HepG2 (cell line): ENCODE measurements at regions not wholly inside any gene's neighbourhood (a gene's known extent, or its start where the extent isn't known, plus 50 kb on each side); places are given as distances from the start of the nearest gene placed in this dataset.

Experiments
- ATAC-seq: fragments of 200-7000 bp; cut with Tn5 transposase; 3 replicates; pipeline ENCODE4 v1.9.1; 2020; ENCODE audit warnings: mild to moderate bottlenecking, moderate library complexity
- BruUV-seq: library from RNA; stranded (reverse); fragments of 400-500 nt; replicated peaks from 2 replicates; lab custom pipeline; 2021; lab: Mats Ljungman, UMichigan
- CTCF ChIA-PET: fragments of 300-600 bp; formaldehyde crosslinking; extraction: SDS; loops from one replicate; lab custom pipeline; 2021; ENCODE audit warnings: low total read pairs, inconsistent platforms, low intra/inter-chr PET ratio; lab: Yijun Ruan, JAX
- POLR2A ChIA-PET: fragments of 350-600 bp; sonication (Branson Sonifier 250); formaldehyde crosslinking; loops from one replicate; lab custom pipeline; 2020; ENCODE audit warnings: antibody characterized with exemption, inconsistent platforms; lab: Yijun Ruan, JAX
- DNase-seq: peaks from one replicate; pipeline ENCODE4 v3.0.0-alpha.2; 2015; ENCODE audit warnings: low spot score
- FAIRE-seq: peaks from 3 replicates; lab custom pipeline; 2011; peaks lifted over from hg19 to GRCh38; lab: Jason Lieb, UNC
- H2AFZ ChIP-seq: one replicate; pipeline ENCODE4 v1.6.1; 2011; ENCODE audit warnings: low read length, inconsistent platforms
- H3K27ac ChIP-seq: fragments of 300-600 bp; 3 replicates; pipeline ENCODE4 v1.8.0; 2011; ENCODE audit warnings: mixed run types, mild to moderate bottlenecking, mixed read lengths, low read length, inconsistent platforms; ENCODE audit not compliant: insufficient read depth; ENCODE audit errors: extremely low read length
- H3K27me3 ChIP-seq, 2 experiments: fragments of 200-600 bp in 1 of 2; 2 replicates in 1 of 2; 3 replicates in 1 of 2; pipeline versions ENCODE4 v1.6.0 to v1.8.0; 2011; ENCODE audit warnings: low read length in 2 of 2, mild to moderate bottlenecking in 2 of 2, moderate library complexity in 2 of 2, inconsistent platforms in 1 of 2; ENCODE audit not compliant: insufficient read depth in 2 of 2, control insufficient read depth in 1 of 2
- H3K36me3 ChIP-seq, 2 experiments: fragments of 200-600 bp in 1 of 2; replicated peaks in 1 of 2; 2 replicates in 1 of 2; 3 replicates in 1 of 2; pipeline versions ENCODE4 v1.5.1 to v1.8.0; 2011; ENCODE audit warnings: low read length in 2 of 2, inconsistent platforms in 1 of 2; ENCODE audit not compliant: insufficient read depth in 2 of 2, control insufficient read depth in 1 of 2
- H3K4me1 ChIP-seq: 2 replicates; pipeline ENCODE4 v1.5.1; 2012; ENCODE audit warnings: low read length, inconsistent platforms; ENCODE audit not compliant: insufficient read depth
- H3K4me2 ChIP-seq: 2 replicates; pipeline ENCODE4 v1.6.0; 2011; ENCODE audit warnings: low read depth, low read length, inconsistent platforms
- H3K4me3 ChIP-seq, 3 experiments: fragments of 200-600 bp in 1 of 3; sonication (generic), shearing (Covaris generic) in 1 of 3; replicated peaks in 1 of 3; 2 replicates each; pipeline ENCODE4 v1.5.1; 2011 to 2016; ENCODE audit warnings: low read length in 3 of 3, inconsistent platforms in 2 of 3, low read depth in 2 of 3, mild to moderate bottlenecking in 2 of 3, control low read depth in 1 of 3, mixed read lengths in 1 of 3; ENCODE audit not compliant: insufficient read depth in 1 of 3
- H3K79me2 ChIP-seq: one replicate; pipeline ENCODE4 v1.6.1; 2011; ENCODE audit warnings: low read length, inconsistent platforms; ENCODE audit not compliant: insufficient read depth
- H3K9ac ChIP-seq: 2 replicates; pipeline ENCODE4 v1.6.0; 2011; ENCODE audit warnings: mild to moderate bottlenecking, low read depth, low read length, inconsistent platforms; ENCODE audit not compliant: insufficient read depth
- H3K9me3 ChIP-seq: 2 replicates; pipeline ENCODE4 v1.5.1; 2012; ENCODE audit warnings: mild to moderate bottlenecking, low read length
- H4K20me1 ChIP-seq: 2 replicates; pipeline ENCODE4 v1.6.0; 2011; ENCODE audit warnings: inconsistent platforms, mild to moderate bottlenecking, low read length, moderate library complexity; ENCODE audit not compliant: insufficient read depth
- FOXM1 ChIP-seq: sonication (generic); formaldehyde crosslinking; IDR thresholded peaks from 2 replicates; pipeline ENCODE4 v1.5.0; 2020; ENCODE audit warnings: missing genetic modification reagents
- GABPA ChIP-seq, 2 experiments: IDR thresholded peaks; 2 replicates each; pipeline ENCODE4 v1.6.1; 2011 to 2016; ENCODE audit warnings: low read depth in 2 of 2, low read length in 1 of 2, missing biosample characterization in 1 of 2, missing genetic modification characterization in 1 of 2
- HES4 ChIP-seq: sonication (generic); formaldehyde crosslinking; IDR thresholded peaks from 2 replicates; pipeline ENCODE4 v1.9.0; 2021; ENCODE audit warnings: mild to moderate bottlenecking, missing genetic modification reagents, borderline replicate concordance
- HMGA1 ChIP-seq: sonication (generic); formaldehyde crosslinking; conservative IDR thresholded peaks from 2 replicates; pipeline ENCODE4 v1.4.0; 2020; ENCODE audit warnings: missing genetic modification reagents
- IRF2 ChIP-seq: IDR thresholded peaks from 2 replicates; pipeline ENCODE4 v1.6.1; 2018; ENCODE audit warnings: missing genetic modification reagents, missing compliant biosample characterization
- NCOA5 ChIP-seq: sonication (generic); formaldehyde crosslinking; IDR thresholded peaks from 2 replicates; pipeline ENCODE4 v1.4.0; 2020; ENCODE audit warnings: missing genetic modification reagents
- NFATC3 ChIP-seq: sonication (generic); formaldehyde crosslinking; IDR thresholded peaks from 2 replicates; pipeline ENCODE4 v1.5.1; 2020; ENCODE audit warnings: mild to moderate bottlenecking, missing genetic modification reagents
- SMAD9 ChIP-seq: sonication (generic); formaldehyde crosslinking; IDR thresholded peaks from 2 replicates; pipeline ENCODE4 v1.5.1; 2020; ENCODE audit warnings: mild to moderate bottlenecking, missing genetic modification reagents
- ZNF431 ChIP-seq: sonication (generic); formaldehyde crosslinking; IDR thresholded peaks from 2 replicates; pipeline ENCODE4 v1.9.0; 2022; ENCODE audit warnings: missing genetic modification reagents, low read depth, mild to moderate bottlenecking, borderline replicate concordance
- ZNF570 ChIP-seq: sonication (generic); formaldehyde crosslinking; IDR thresholded peaks from 2 replicates; pipeline ENCODE4 v1.4.0; 2020; ENCODE audit warnings: mild to moderate bottlenecking, missing genetic modification reagents, borderline replicate concordance
- ZNF589 ChIP-seq: sonication (generic); formaldehyde crosslinking; conservative IDR thresholded peaks from 2 replicates; pipeline ENCODE4 v1.8.0; 2022; ENCODE audit warnings: mild to moderate bottlenecking, moderate library complexity, missing genetic modification reagents
- WGBS: methylation state at CpG from one replicate; pipeline ENCODE4 v1.1.6; 2017; ENCODE audit warnings: low lambda C conversion rate; 5-methylcytosine and 5-hydroxymethylcytosine counted together
- in situ Hi-C: cut with HindIII; loops from 2 replicates; pipeline ENCODE4 v1.10.0; 2017; ENCODE audit warnings: low pct_unique_long_range_greater_than_20kb; ENCODE audit not compliant: extremely low pct_ligation_motif_present
- intact Hi-C: fragments of 100-400 bp; cut with micrococcal nuclease; formaldehyde crosslinking; loops from one replicate; pipeline ENCODE4 v1.10.0; 2022; ENCODE audit not compliant: unreplicated experiment
- TF ChIP-seq, protein P1 (sequence below): sonication (generic); formaldehyde crosslinking; conservative IDR thresholded peaks from 2 replicates; pipeline ENCODE4 v1.5.0; 2020; ENCODE audit warnings: missing genetic modification reagents
- TF ChIP-seq, protein P2 (sequence below): sonication (generic); formaldehyde crosslinking; IDR thresholded peaks from 2 replicates; pipeline ENCODE4 v1.8.0; 2022; ENCODE audit warnings: missing genetic modification reagents, mild to moderate bottlenecking, moderate library complexity, borderline replicate concordance

- H3K27ac ChIP-seq, result no peak overlapping the region
- no peak overlapping the region for H3K9ac ChIP-seq
- H3K36me3 ChIP-seq, result no peaks in the 10 kb centered on the region
- in situ Hi-C loops, result no loop called here
- H3K27me3 ChIP-seq, result peaks cover 7 to 33% of the 10 kb centered on the region in 2 experiments; a peak in 4 of 5 replicates
- H3K79me2 ChIP-seq, result no peaks in the 10 kb centered on the region
- no peak overlapping the region for H2AFZ ChIP-seq
- H3K9me3 ChIP-seq, result no peaks in the 10 kb centered on the region
- POLR2A ChIA-PET, result no interaction called here
- ATAC-seq (no peak), DNase-seq (no peak), FAIRE-seq (no peak)
- H3K4me3 ChIP-seq, result no peak overlapping the region
- CTCF ChIA-PET, result no interaction called here
- peaks cover 46% of the 10 kb centered on the region for H3K4me1 ChIP-seq
- no peak for TF ChIP-seq GABPA (IDR thresholded peaks at IDR 0.05; ENCODE audit: low read depth, low read length)
- TF ChIP-seq GABPA (CRISPR knock-in tag; IDR thresholded peaks at IDR 0.05; ENCODE audit: low read depth), result no peak
- no peak for TF ChIP-seq ZNF570
- no peak for TF ChIP-seq ZNF589
- no peak for TF ChIP-seq HMGA1
- no peak for TF ChIP-seq NFATC3 (CRISPR knock-in tag)
- no peak for TF ChIP-seq HES4 (CRISPR knock-in tag)
- no peak for TF ChIP-seq SMAD9 (CRISPR knock-in tag)
- TF ChIP-seq NCOA5, result no peak
- TF ChIP-seq, protein P1, sequence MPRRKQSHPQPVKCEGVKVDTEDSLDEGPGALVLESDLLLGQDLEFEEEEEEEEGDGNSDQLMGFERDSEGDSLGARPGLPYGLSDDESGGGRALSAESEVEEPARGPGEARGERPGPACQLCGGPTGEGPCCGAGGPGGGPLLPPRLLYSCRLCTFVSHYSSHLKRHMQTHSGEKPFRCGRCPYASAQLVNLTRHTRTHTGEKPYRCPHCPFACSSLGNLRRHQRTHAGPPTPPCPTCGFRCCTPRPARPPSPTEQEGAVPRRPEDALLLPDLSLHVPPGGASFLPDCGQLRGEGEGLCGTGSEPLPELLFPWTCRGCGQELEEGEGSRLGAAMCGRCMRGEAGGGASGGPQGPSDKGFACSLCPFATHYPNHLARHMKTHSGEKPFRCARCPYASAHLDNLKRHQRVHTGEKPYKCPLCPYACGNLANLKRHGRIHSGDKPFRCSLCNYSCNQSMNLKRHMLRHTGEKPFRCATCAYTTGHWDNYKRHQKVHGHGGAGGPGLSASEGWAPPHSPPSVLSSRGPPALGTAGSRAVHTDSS (CRISPR knock-in tag), result no peak
- TF ChIP-seq FOXM1 (CRISPR knock-in tag), result no peak
- TF ChIP-seq IRF2 (CRISPR knock-in tag), result no peak
- TF ChIP-seq, protein P2, sequence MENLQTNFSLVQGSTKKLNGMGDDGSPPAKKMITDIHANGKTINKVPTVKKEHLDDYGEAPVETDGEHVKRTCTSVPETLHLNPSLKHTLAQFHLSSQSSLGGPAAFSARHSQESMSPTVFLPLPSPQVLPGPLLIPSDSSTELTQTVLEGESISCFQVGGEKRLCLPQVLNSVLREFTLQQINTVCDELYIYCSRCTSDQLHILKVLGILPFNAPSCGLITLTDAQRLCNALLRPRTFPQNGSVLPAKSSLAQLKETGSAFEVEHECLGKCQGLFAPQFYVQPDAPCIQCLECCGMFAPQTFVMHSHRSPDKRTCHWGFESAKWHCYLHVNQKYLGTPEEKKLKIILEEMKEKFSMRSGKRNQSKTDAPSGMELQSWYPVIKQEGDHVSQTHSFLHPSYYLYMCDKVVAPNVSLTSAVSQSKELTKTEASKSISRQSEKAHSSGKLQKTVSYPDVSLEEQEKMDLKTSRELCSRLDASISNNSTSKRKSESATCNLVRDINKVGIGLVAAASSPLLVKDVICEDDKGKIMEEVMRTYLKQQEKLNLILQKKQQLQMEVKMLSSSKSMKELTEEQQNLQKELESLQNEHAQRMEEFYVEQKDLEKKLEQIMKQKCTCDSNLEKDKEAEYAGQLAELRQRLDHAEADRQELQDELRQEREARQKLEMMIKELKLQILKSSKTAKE (CRISPR knock-in tag), result no peak
- TF ChIP-seq ZNF431 (CRISPR knock-in tag), result no peak
- no peak overlapping the region for H3K4me2 ChIP-seq
- intact Hi-C loops, result no loop called here
- no TSS peak for BruUV-seq
- no peaks in the 10 kb centered on the region for H4K20me1 ChIP-seq
- WGBS, result 88% methylated on average over 27 of the region's 29 CpGs
Observed at GRCh38 chr9:129421371-129421770, 199.5 kb downstream of the C9orf50 start.
